Body of pancreas (tissue), 4 donors: ENCODE measurements at regions not wholly inside any gene's neighbourhood (a gene's known extent, or its start where the extent isn't known, plus 50 kb on each side); places are given as distances from the start of the nearest gene placed in this dataset.

ENCODE experiments used
- ATAC-seq: fragments of 150-250 bp; one replicate; pipeline ENCODE4 v1.9.1; 2016
- DNase-seq, 4 donors: peaks; one replicate each; pipeline ENCODE4 v3.0.0-alpha.2; 2019
- H3K27ac ChIP-seq, 4 donors: fragments of 200-600 bp; sonication (generic); 1 replicate in 3 of 4; 2 replicates in 1 of 4; pipeline versions ENCODE4 v1.5.1 to v1.6.1; 2016 to 2019; ENCODE audit warnings: mild to moderate bottlenecking in 1 of 4, mixed read lengths in 1 of 4, moderate library complexity in 1 of 4
- H3K27me3 ChIP-seq, 2 donors: fragments of 200-600 bp; sonication (generic); one replicate each; pipeline ENCODE4 v1.6.0; 2016; ENCODE audit warnings: mild to moderate bottlenecking in 1 of 2
- H3K36me3 ChIP-seq, 2 donors: fragments of 200-600 bp; sonication (generic); replicated peaks in 1 of 2; 2 replicates each; pipeline ENCODE4 v1.5.1; 2016; ENCODE audit warnings: low read depth in 2 of 2; ENCODE audit not compliant: insufficient read depth in 1 of 2
- H3K4me1 ChIP-seq: fragments of 200-600 bp; sonication (generic); one replicate; pipeline ENCODE4 v1.6.0; 2016
- H3K4me3 ChIP-seq, 2 donors: fragments of 200-600 bp; sonication (generic); 1 replicate in 1 of 2; 2 replicates in 1 of 2; pipeline ENCODE4 v1.5.1; 2016 to 2019
- H3K9me3 ChIP-seq, 3 donors: fragments of 200-600 bp; sonication (generic); 1 replicate in 2 of 3; 2 replicates in 1 of 3; pipeline ENCODE4 v1.5.1; 2016
- CTCF ChIP-seq, 7 experiments: fragments of 450-650 bp in 4 of 7; fragments of 200-600 bp in 3 of 7; sonication (generic) in 3 of 7; IDR thresholded peaks; one replicate each; pipeline ENCODE4 v1.5.1; 2016 to 2019; ENCODE audit warnings: antibody characterized with exemption in 7 of 7
- POLR2A ChIP-seq, 3 donors: fragments of 450-650 bp; IDR thresholded peaks; one replicate each; pipeline ENCODE4 v1.6.1; 2016; ENCODE audit warnings: antibody characterized with exemption in 3 of 3, mild to moderate bottlenecking in 2 of 3
- WGBS, 2 donors: methylation state at CpG; one replicate each; pipeline ENCODE4 v1.1.5; 2017; 5-methylcytosine and 5-hydroxymethylcytosine counted together
- intact Hi-C: fragments of 100-400 bp; cut with DNase I; formaldehyde crosslinking; loops from one replicate; pipeline ENCODE4 v1.15.1; 2023

- intact Hi-C loops: no loop called here
Measured at GRCh38 chr1:65724151-65724550, 68.5 kb upstream of the PDE4B start.

GRCh38 chr1:65725064-65725463 is 67.6 kb upstream of the PDE4B start:
- 60 to 81% methylated on average over 3 of the region's 3 CpGs for WGBS, 2 donors
- Histone ChIP-seq H3K27ac (no peak overlapping the region), H3K36me3 (no peaks in the 10 kb centered on the region), H3K4me3 (no peak overlapping the region), H3K27me3 (no peaks in the 10 kb centered on the region), H3K9me3 (no peaks in the 10 kb centered on the region), H3K4me1 (no peaks in the 10 kb centered on the region)
- TF ChIP-seq POLR2A (IDR thresholded peaks at IDR 0.05): no peak
- TF ChIP-seq CTCF (IDR thresholded peaks at IDR 0.05): no peak
- intact Hi-C loops: no loop called here
- ATAC-seq (no peak), DNase-seq (no peak)

More at GRCh38 chr1:65724151-65724550, 68.5 kb upstream of the PDE4B start:
- H3K4me3 ChIP-seq: no peak overlapping the region
- H3K27ac ChIP-seq: no peak overlapping the region
- no peaks in the 10 kb centered on the region for H3K36me3 ChIP-seq
- TF ChIP-seq POLR2A (IDR thresholded peaks at IDR 0.05) (no peak), CTCF (IDR thresholded peaks at IDR 0.05) (no peak)
- ATAC-seq: no peak
- H3K4me1 ChIP-seq: no peaks in the 10 kb centered on the region
- DNase-seq: no peak
- H3K27me3 ChIP-seq: no peaks in the 10 kb centered on the region
- H3K9me3 ChIP-seq: no peaks in the 10 kb centered on the region

- Histone ChIP-seq H3K4me1 (no peaks in the 10 kb centered on the region), H3K36me3 (no peaks in the 10 kb centered on the region), H3K4me3 (no peak overlapping the region), H3K9me3 (no peaks in the 10 kb centered on the region), H3K27ac (no peak overlapping the region), H3K27me3 (no peaks in the 10 kb centered on the region)
- no peak for ATAC-seq
- TF ChIP-seq CTCF (IDR thresholded peaks at IDR 0.05) (no peak), POLR2A (IDR thresholded peaks at IDR 0.05) (no peak)
- 44 to 45% methylated on average over 5 of the region's 5 CpGs for WGBS, 2 donors
- intact Hi-C loops: no loop called here
- no peak for DNase-seq
Measured at GRCh38 chr1:65728504-65728903, 64.2 kb upstream of the PDE4B start.

- Histone ChIP-seq H3K9me3 (no peaks in the 10 kb centered on the region), H3K27me3 (no peaks in the 10 kb centered on the region), H3K27ac (no peak overlapping the region), H3K4me1 (no peaks in the 10 kb centered on the region), H3K4me3 (no peak overlapping the region), H3K36me3 (no peaks in the 10 kb centered on the region)
- WGBS, 2 donors: 29 to 44% methylated on average over 2 of the region's 2 CpGs
- DNase-seq (no peak), ATAC-seq (no peak)
- intact Hi-C loops: no loop called here
- TF ChIP-seq POLR2A (IDR thresholded peaks at IDR 0.05) (no peak), CTCF (IDR thresholded peaks at IDR 0.05) (no peak)
Measured at GRCh38 chr1:65729259-65729658, 63.4 kb upstream of the PDE4B start.

GRCh38 chr1:65734979-65735378 is 57.7 kb upstream of the PDE4B start:
- no peaks in the 10 kb centered on the region for H3K36me3 ChIP-seq
- no peak for ATAC-seq

More at GRCh38 chr1:65734979-65735378, 57.7 kb upstream of the PDE4B start:
- Histone ChIP-seq H3K27ac (no peak overlapping the region), H3K9me3 (no peaks in the 10 kb centered on the region), H3K4me1 (no peaks in the 10 kb centered on the region), H3K4me3 (no peak overlapping the region), H3K27me3 (no peaks in the 10 kb centered on the region)
- TF ChIP-seq CTCF (IDR thresholded peaks at IDR 0.05): no peak
- TF ChIP-seq POLR2A (IDR thresholded peaks at IDR 0.05): no peak
- intact Hi-C loops: no loop called here
- 69 to 70% methylated on average over 2 of the region's 2 CpGs for whole genome bisulfite sequencing, 2 donors
- DNase-seq: no peak
